PC-9 (cell line): ENCODE measurements at regions not wholly inside any gene's neighbourhood (a gene's known extent, or its start where the extent isn't known, plus 50 kb on each side); places are given as distances from the start of the nearest gene placed in this dataset.

Experiments used
- CTCF ChIP-seq: fragments of 200-600 bp; sonication (generic); conservative IDR thresholded peaks from 2 replicates; pipeline ENCODE4 v1.6.1; 2017; ENCODE audit warnings: mixed run types, antibody characterized with exemption, mild to moderate bottlenecking, moderate library complexity
- EZH2 ChIP-seq: fragments of 200-600 bp; sonication (generic); IDR thresholded peaks from 2 replicates; pipeline ENCODE4 v1.8.0; 2017; ENCODE audit warnings: antibody characterized with exemption, low read depth

GRCh38 chr22:47691152-47691895 lies 928.9 kb downstream of the TBC1D22A start:
- TF ChIP-seq CTCF, result no peak
- no peak for TF ChIP-seq EZH2
